ENCODE measurements at regions not wholly inside any gene's neighbourhood (a gene's known extent, or its start where the extent isn't known, plus 50 kb on each side); places are given as distances from the start of the nearest gene placed in this dataset.

- TF ChIP-seq CTCF (IDR thresholded peaks at IDR 0.05) (no peak), POLR2A (IDR thresholded peaks at IDR 0.05) (no peak)
Observed at GRCh38 chr15:31745841-31746240, 284.5 kb upstream of the CHRNA7 start.

All from transverse colon (tissue), 3 donors.